ENCODE measurements at regions not wholly inside any gene's neighbourhood (a gene's known extent, or its start where the extent isn't known, plus 50 kb on each side); places are given as distances from the start of the nearest gene placed in this dataset.

- no peak for DNase-seq (ENCODE audit: low spot score)
These were observed 265.1 kb downstream of the NOL4 start for GRCh38 chr18:33959609-33960008.

GRCh38 chr18:33957707-33958106 lies 267.0 kb downstream of the NOL4 start:
- DNase-seq (ENCODE audit: low spot score) = no peak

- no peak for DNase-seq (ENCODE audit: low spot score)
These were observed 273.7 kb downstream of the NOL4 start for GRCh38 chr18:33951031-33951430.

GRCh38 chr18:33946336-33946735 lies 278.4 kb downstream of the NOL4 start:
- no peak for DNase-seq (ENCODE audit: low spot score)

- DNase-seq (ENCODE audit: low spot score) = no peak
These were observed 280.2 kb downstream of the NOL4 start for GRCh38 chr18:33944493-33944892.

GRCh38 chr18:33937270-33937816 lies 287.4 kb downstream of the NOL4 start:
- DNase-seq (ENCODE audit: low spot score) = no peak

- DNase-seq (ENCODE audit: low spot score) = no peak
These were observed 290.5 kb downstream of the NOL4 start for GRCh38 chr18:33934258-33934657.

- DNase-seq (ENCODE audit: low spot score) = no peak
These were observed 296.5 kb downstream of the NOL4 start for GRCh38 chr18:33928231-33928630.

- DNase-seq (ENCODE audit: low spot score) = no peak
These were observed 300.1 kb downstream of the NOL4 start for GRCh38 chr18:33924576-33924975.

GRCh38 chr18:33923980-33924379 lies 300.7 kb downstream of the NOL4 start:
- DNase-seq (ENCODE audit: low spot score) = no peak

- DNase-seq (ENCODE audit: low spot score) = no peak
These were observed 306.1 kb downstream of the NOL4 start for GRCh38 chr18:33918571-33918970.

GRCh38 chr18:33916200-33916599 lies 308.5 kb downstream of the NOL4 start:
- DNase-seq (ENCODE audit: low spot score) = peak; percentile 5

- DNase-seq (ENCODE audit: low spot score) = no peak
These were observed 310.3 kb downstream of the NOL4 start for GRCh38 chr18:33914399-33914798.

- DNase-seq (ENCODE audit: low spot score) = no peak
These were observed 318.7 kb downstream of the NOL4 start for GRCh38 chr18:33906046-33906445.

GRCh38 chr18:33901894-33902512 lies 322.7 kb downstream of the NOL4 start:
- DNase-seq (ENCODE audit: low spot score) = no peak

- no peak for DNase-seq (ENCODE audit: low spot score)
These were observed 322.6 kb downstream of the ASXL3 start for GRCh38 chr18:33900638-33901037.

GRCh38 chr18:33898427-33898826 lies 320.4 kb downstream of the ASXL3 start:
- no peak for DNase-seq (ENCODE audit: low spot score)

GRCh38 chr18:33878213-33878612 lies 300.2 kb downstream of the ASXL3 start:
- DNase-seq (ENCODE audit: low spot score) = no peak

GRCh38 chr18:33875029-33875565 lies 297.1 kb downstream of the ASXL3 start:
- no peak for DNase-seq (ENCODE audit: low spot score)

GRCh38 chr18:33873112-33873511 lies 295.1 kb downstream of the ASXL3 start:
- no peak for DNase-seq (ENCODE audit: low spot score)

GRCh38 chr18:33871363-33872025 lies 293.5 kb downstream of the ASXL3 start:
- no peak for DNase-seq (ENCODE audit: low spot score)

GRCh38 chr18:33870059-33870458 lies 292.0 kb downstream of the ASXL3 start:
- DNase-seq (ENCODE audit: low spot score) = no peak

- no peak for DNase-seq (ENCODE audit: low spot score)
These were observed 288.4 kb downstream of the ASXL3 start for GRCh38 chr18:33866386-33866785.
